Inferior parietal cortex (tissue), 1 donor: ENCODE measurements at regions not wholly inside any gene's neighbourhood (a gene's known extent, or its start where the extent isn't known, plus 50 kb on each side); places are given as distances from the start of the nearest gene placed in this dataset.

Experiments
- DNase-seq: peaks from one replicate; pipeline ENCODE4 v3.0.0-alpha.2; 2016; ENCODE audit errors: extremely low spot score

GRCh38 chr14:21748869-21749303, 75.3 kb upstream of the OR4E1 start:
- peak; percentile 74 for DNase-seq

- DNase-seq = no peak
These were observed 62.2 kb upstream of the OR4E1 start for GRCh38 chr14:21735639-21736307.

GRCh38 chr14:21735200-21735599, 61.6 kb upstream of the OR4E1 start:
- DNase-seq = no peak

- peak; percentile 69 for DNase-seq
These were observed 60.9 kb upstream of the OR4E1 start for GRCh38 chr14:21734457-21735074.

GRCh38 chr14:21729703-21730233, 56.1 kb upstream of the OR4E1 start:
- no peak for DNase-seq

- no peak for DNase-seq
These were observed 51.6 kb upstream of the OR4E1 start for GRCh38 chr14:21725250-21725649.

- DNase-seq = no peak
These were observed 50.7 kb upstream of the OR4E1 start for GRCh38 chr14:21724090-21724973.

- no peak for DNase-seq
These were observed 49.9 kb upstream of the OR4E1 start for GRCh38 chr14:21723431-21724045.
